HUES6 (cell line): ENCODE measurements at regions not wholly inside any gene's neighbourhood (a gene's known extent, or its start where the extent isn't known, plus 50 kb on each side); places are given as distances from the start of the nearest gene placed in this dataset.

Experiments
- H3K27ac ChIP-seq: 2 replicates; pipeline ENCODE4 v1.7.0; 2013; ENCODE audit warnings: low read depth, mild to moderate bottlenecking, low read length, inconsistent platforms
- H3K27me3 ChIP-seq: 2 replicates; pipeline ENCODE4 v1.6.1; 2013; ENCODE audit warnings: low read length; ENCODE audit not compliant: control insufficient read depth, insufficient read depth
- H3K36me3 ChIP-seq: 2 replicates; pipeline ENCODE4 v1.6.1; 2013; ENCODE audit warnings: low read length; ENCODE audit not compliant: control insufficient read depth, insufficient read depth
- H3K4me1 ChIP-seq: 2 replicates; pipeline ENCODE4 v1.6.1; 2013; ENCODE audit warnings: low read length; ENCODE audit not compliant: control insufficient read depth, insufficient read depth
- H3K4me3 ChIP-seq: 2 replicates; pipeline ENCODE4 v1.5.1; 2013; ENCODE audit warnings: low read depth, low read length
- H3K9ac ChIP-seq: one replicate; pipeline ENCODE4 v1.6.1; 2013; ENCODE audit warnings: mild to moderate bottlenecking, low read length
- H3K9me3 ChIP-seq: 2 replicates; pipeline ENCODE4 v1.6.1; 2013; ENCODE audit warnings: low read depth, low read length; ENCODE audit not compliant: control insufficient read depth, insufficient read depth

- H3K9me3 ChIP-seq = peaks cover 1% of the 10 kb centered on the region
Measured at GRCh38 chr18:28946471-28946870, 769.5 kb upstream of the CDH2 start.

GRCh38 chr18:28922936-28923335, 746.0 kb upstream of the CDH2 start:
- no peaks in the 10 kb centered on the region for H3K9me3 ChIP-seq
- no peak overlapping the region for H3K27ac ChIP-seq
- H3K9ac ChIP-seq = no peak overlapping the region
- no peaks in the 10 kb centered on the region for H3K36me3 ChIP-seq
- H3K27me3 ChIP-seq = no peaks in the 10 kb centered on the region
- H3K4me1 ChIP-seq = no peaks in the 10 kb centered on the region
- H3K4me3 ChIP-seq = no peak overlapping the region

More at GRCh38 chr18:28946471-28946870, 769.5 kb upstream of the CDH2 start:
- no peaks in the 10 kb centered on the region for H3K27me3 ChIP-seq
- H3K36me3 ChIP-seq = no peaks in the 10 kb centered on the region
- H3K9ac ChIP-seq = no peak overlapping the region
- H3K4me1 ChIP-seq = no peaks in the 10 kb centered on the region
- H3K4me3 ChIP-seq = no peak overlapping the region
- H3K27ac ChIP-seq = no peak overlapping the region

- Histone ChIP-seq H3K27me3 (no peaks in the 10 kb centered on the region), H3K9ac (no peak overlapping the region), H3K36me3 (no peaks in the 10 kb centered on the region), H3K4me1 (no peaks in the 10 kb centered on the region), H3K4me3 (no peak overlapping the region), H3K9me3 (0 out of 2 replicates have a peak, but pooled peaks cover 3% of the 10 kb centered on the region), H3K27ac (no peak overlapping the region)
Measured at GRCh38 chr18:28916456-28916855, 739.5 kb upstream of the CDH2 start.

GRCh38 chr18:28905509-28905908, 728.6 kb upstream of the CDH2 start:
- Histone ChIP-seq H3K36me3 (no peaks in the 10 kb centered on the region), H3K27ac (no peak overlapping the region), H3K9me3 (no peaks in the 10 kb centered on the region), H3K27me3 (no peaks in the 10 kb centered on the region), H3K9ac (no peak overlapping the region), H3K4me1 (peaks cover 4% of the 10 kb centered on the region; the same call in 1 of the 2 replicates), H3K4me3 (no peak overlapping the region)

GRCh38 chr18:28904789-28905364, 727.9 kb upstream of the CDH2 start:
- Histone ChIP-seq H3K9ac (no peak overlapping the region), H3K9me3 (no peaks in the 10 kb centered on the region), H3K27me3 (no peaks in the 10 kb centered on the region), H3K4me3 (no peak overlapping the region), H3K36me3 (no peaks in the 10 kb centered on the region), H3K4me1 (peaks cover 4% of the 10 kb centered on the region; the same call in 1 of the 2 replicates), H3K27ac (no peak overlapping the region)

GRCh38 chr18:28903306-28903705, 726.4 kb upstream of the CDH2 start:
- H3K4me1 ChIP-seq = no peaks in the 10 kb centered on the region
- H3K27me3 ChIP-seq = no peaks in the 10 kb centered on the region
- no peaks in the 10 kb centered on the region for H3K36me3 ChIP-seq
- H3K4me3 ChIP-seq = no peak overlapping the region
- H3K9me3 ChIP-seq = no peaks in the 10 kb centered on the region
- no peak overlapping the region for H3K27ac ChIP-seq
- no peak overlapping the region for H3K9ac ChIP-seq

- Histone ChIP-seq H3K27ac (no peak overlapping the region), H3K9ac (no peak overlapping the region), H3K36me3 (no peaks in the 10 kb centered on the region), H3K9me3 (no peaks in the 10 kb centered on the region), H3K27me3 (no peaks in the 10 kb centered on the region), H3K4me3 (no peak overlapping the region), H3K4me1 (no peaks in the 10 kb centered on the region)
Measured at GRCh38 chr18:28890791-28891190, 713.9 kb upstream of the CDH2 start.

- H3K4me3 ChIP-seq = no peak overlapping the region
- no peaks in the 10 kb centered on the region for H3K9me3 ChIP-seq
- H3K27ac ChIP-seq = no peak overlapping the region
- no peaks in the 10 kb centered on the region for H3K27me3 ChIP-seq
- no peaks in the 10 kb centered on the region for H3K36me3 ChIP-seq
- H3K9ac ChIP-seq = no peak overlapping the region
- H3K4me1 ChIP-seq = no peaks in the 10 kb centered on the region
Measured at GRCh38 chr18:28884304-28884703, 707.4 kb upstream of the CDH2 start.

- Histone ChIP-seq H3K4me1 (no peaks in the 10 kb centered on the region), H3K9ac (no peak overlapping the region), H3K9me3 (no peaks in the 10 kb centered on the region), H3K4me3 (no peak overlapping the region), H3K27me3 (no peaks in the 10 kb centered on the region), H3K27ac (no peak overlapping the region), H3K36me3 (no peaks in the 10 kb centered on the region)
Measured at GRCh38 chr18:28880856-28881255, 703.9 kb upstream of the CDH2 start.

GRCh38 chr18:28875059-28875458, 698.1 kb upstream of the CDH2 start:
- H3K9me3 ChIP-seq = no peaks in the 10 kb centered on the region
- H3K36me3 ChIP-seq = no peaks in the 10 kb centered on the region
- no peak overlapping the region for H3K9ac ChIP-seq
- H3K27me3 ChIP-seq = no peaks in the 10 kb centered on the region
- no peak overlapping the region for H3K27ac ChIP-seq
- no peak overlapping the region for H3K4me3 ChIP-seq
- H3K4me1 ChIP-seq = no peaks in the 10 kb centered on the region

GRCh38 chr18:28863396-28863795, 686.5 kb upstream of the CDH2 start:
- H3K27ac ChIP-seq = no peak overlapping the region
- H3K27me3 ChIP-seq = no peaks in the 10 kb centered on the region
- no peak overlapping the region for H3K9ac ChIP-seq
- no peaks in the 10 kb centered on the region for H3K9me3 ChIP-seq
- H3K4me1 ChIP-seq = no peaks in the 10 kb centered on the region
- H3K36me3 ChIP-seq = no peaks in the 10 kb centered on the region
- H3K4me3 ChIP-seq = no peak overlapping the region

- Histone ChIP-seq H3K36me3 (no peaks in the 10 kb centered on the region), H3K4me1 (no peaks in the 10 kb centered on the region), H3K9me3 (no peaks in the 10 kb centered on the region), H3K9ac (no peak overlapping the region), H3K4me3 (no peak overlapping the region), H3K27ac (no peak overlapping the region), H3K27me3 (no peaks in the 10 kb centered on the region)
Measured at GRCh38 chr18:28858248-28858647, 681.3 kb upstream of the CDH2 start.
